SH-SY5Y (cell line): ENCODE measurements at regions not wholly inside any gene's neighbourhood (a gene's known extent, or its start where the extent isn't known, plus 50 kb on each side); places are given as distances from the start of the nearest gene placed in this dataset.

Source experiments
- GATA2 ChIP-seq: IDR thresholded peaks from 2 replicates; pipeline ENCODE4 v1.6.1; 2011; ENCODE audit warnings: mild to moderate bottlenecking, low read depth, low read length
- GATA3 ChIP-seq: IDR thresholded peaks from 2 replicates; pipeline ENCODE4 v1.6.1; 2011; ENCODE audit warnings: low read depth, mild to moderate bottlenecking, low read length, moderate library complexity

GRCh38 chr4:112898357-112899141 lies 150.9 kb upstream of the ANK2 start:
- TF ChIP-seq GATA3: no peak
- no peak for TF ChIP-seq GATA2
